PFSK-1 (cell line): ENCODE measurements at regions not wholly inside any gene's neighbourhood (a gene's known extent, or its start where the extent isn't known, plus 50 kb on each side); places are given as distances from the start of the nearest gene placed in this dataset.

Experiments used
- FOXP2 ChIP-seq: optimal IDR thresholded peaks from 2 replicates; pipeline ENCODE3; 2011; ENCODE audit warnings: borderline replicate concordance, control low read depth, inconsistent platforms; ENCODE audit not compliant: insufficient read depth; ENCODE audit errors: extremely low read length, extremely low read depth
- POLR2AphosphoS5 ChIP-seq: IDR thresholded peaks from 2 replicates; pipeline ENCODE4 v1.6.1; 2012; ENCODE audit warnings: low read depth, mild to moderate bottlenecking, control low read depth, low read length, moderate library complexity
- SIN3A ChIP-seq: IDR thresholded peaks from 2 replicates; pipeline ENCODE4 v1.6.1; 2012; ENCODE audit warnings: mild to moderate bottlenecking, low read length, moderate library complexity, borderline replicate concordance; ENCODE audit not compliant: insufficient read depth
- TAF1 ChIP-seq: IDR thresholded peaks from 2 replicates; pipeline ENCODE4 v1.6.1; 2012; ENCODE audit warnings: low read length, control low read depth, borderline replicate concordance; ENCODE audit not compliant: insufficient read depth
- TF ChIP-seq, protein P1 (sequence below), 2 experiments: IDR thresholded peaks; 2 replicates each; pipeline versions ENCODE4 v1.6.1 to v1.8.0; 2011 to 2012; ENCODE audit warnings: low read depth in 2 of 2, low read length in 2 of 2, control low read depth in 1 of 2, inconsistent platforms in 1 of 2, mild to moderate bottlenecking in 1 of 2, moderate library complexity in 1 of 2; ENCODE audit not compliant: insufficient read depth in 1 of 2

DNA sequence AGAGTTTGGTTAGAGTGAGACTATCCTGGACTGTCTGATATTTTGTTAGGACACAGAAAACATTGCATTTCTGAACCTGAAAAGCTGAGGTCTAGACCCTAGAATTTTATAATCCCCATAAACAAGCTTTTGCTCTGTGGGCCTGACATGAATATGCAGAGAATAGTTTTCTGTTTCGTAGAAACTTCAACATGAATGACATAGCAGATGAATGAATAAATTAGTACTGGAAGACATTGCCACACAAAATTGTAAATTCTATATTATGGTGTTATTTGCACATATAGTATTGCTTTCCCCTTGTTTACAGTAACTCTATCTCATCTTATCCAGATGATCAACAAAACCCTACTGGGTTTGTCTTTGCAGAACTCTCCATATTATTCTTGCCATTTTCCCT is 54.9 kb upstream of the MAML3 start:
- TF ChIP-seq FOXP2 (no peak), SIN3A (no peak), POLR2AphosphoS5 (no peak), TAF1 (no peak)
- TF ChIP-seq, protein P1, sequence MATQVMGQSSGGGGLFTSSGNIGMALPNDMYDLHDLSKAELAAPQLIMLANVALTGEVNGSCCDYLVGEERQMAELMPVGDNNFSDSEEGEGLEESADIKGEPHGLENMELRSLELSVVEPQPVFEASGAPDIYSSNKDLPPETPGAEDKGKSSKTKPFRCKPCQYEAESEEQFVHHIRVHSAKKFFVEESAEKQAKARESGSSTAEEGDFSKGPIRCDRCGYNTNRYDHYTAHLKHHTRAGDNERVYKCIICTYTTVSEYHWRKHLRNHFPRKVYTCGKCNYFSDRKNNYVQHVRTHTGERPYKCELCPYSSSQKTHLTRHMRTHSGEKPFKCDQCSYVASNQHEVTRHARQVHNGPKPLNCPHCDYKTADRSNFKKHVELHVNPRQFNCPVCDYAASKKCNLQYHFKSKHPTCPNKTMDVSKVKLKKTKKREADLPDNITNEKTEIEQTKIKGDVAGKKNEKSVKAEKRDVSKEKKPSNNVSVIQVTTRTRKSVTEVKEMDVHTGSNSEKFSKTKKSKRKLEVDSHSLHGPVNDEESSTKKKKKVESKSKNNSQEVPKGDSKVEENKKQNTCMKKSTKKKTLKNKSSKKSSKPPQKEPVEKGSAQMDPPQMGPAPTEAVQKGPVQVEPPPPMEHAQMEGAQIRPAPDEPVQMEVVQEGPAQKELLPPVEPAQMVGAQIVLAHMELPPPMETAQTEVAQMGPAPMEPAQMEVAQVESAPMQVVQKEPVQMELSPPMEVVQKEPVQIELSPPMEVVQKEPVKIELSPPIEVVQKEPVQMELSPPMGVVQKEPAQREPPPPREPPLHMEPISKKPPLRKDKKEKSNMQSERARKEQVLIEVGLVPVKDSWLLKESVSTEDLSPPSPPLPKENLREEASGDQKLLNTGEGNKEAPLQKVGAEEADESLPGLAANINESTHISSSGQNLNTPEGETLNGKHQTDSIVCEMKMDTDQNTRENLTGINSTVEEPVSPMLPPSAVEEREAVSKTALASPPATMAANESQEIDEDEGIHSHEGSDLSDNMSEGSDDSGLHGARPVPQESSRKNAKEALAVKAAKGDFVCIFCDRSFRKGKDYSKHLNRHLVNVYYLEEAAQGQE (IDR thresholded peaks at IDR 0.05; ENCODE audit: insufficient read depth in 1 of 2, low read depth in 2 of 2, low read length in 2 of 2): no peak
